ENCODE measurements at regions not wholly inside any gene's neighbourhood (a gene's known extent, or its start where the extent isn't known, plus 50 kb on each side); places are given as distances from the start of the nearest gene placed in this dataset.
A peak's percentile ranks its signal among the peaks of the same experiment; 100 is the strongest.

GRCh38 chr2:79453918-79454317 lies 58.9 kb upstream of the CTNNA2 start:
- H3K4me3 ChIP-seq (ENCODE audit: low read depth, low read length): no peak overlapping the region
- DNase-seq (ENCODE audit: low read depth): peak; percentile 0
- TF ChIP-seq CTCF (conservative IDR thresholded peaks at IDR 0.05; ENCODE audit: low read depth, low read length): no peak

- TF ChIP-seq CTCF (conservative IDR thresholded peaks at IDR 0.05; ENCODE audit: low read depth, low read length): no peak
- no peak overlapping the region for H3K4me3 ChIP-seq (ENCODE audit: low read depth, low read length)
- no peak for DNase-seq (ENCODE audit: low read depth)
Measured at GRCh38 chr2:79452651-79453050, 60.2 kb upstream of the CTNNA2 start.

GRCh38 chr2:79447463-79447862 lies 65.4 kb upstream of the CTNNA2 start:
- no peak for TF ChIP-seq CTCF (conservative IDR thresholded peaks at IDR 0.05; ENCODE audit: low read depth, low read length)
- no peak overlapping the region for H3K4me3 ChIP-seq (ENCODE audit: low read depth, low read length)
- DNase-seq (ENCODE audit: low read depth): no peak

GRCh38 chr2:79446313-79446712 lies 66.5 kb upstream of the CTNNA2 start:
- H3K4me3 ChIP-seq (ENCODE audit: low read depth, low read length): no peak overlapping the region
- no peak for DNase-seq (ENCODE audit: low read depth)
- TF ChIP-seq CTCF (conservative IDR thresholded peaks at IDR 0.05; ENCODE audit: low read depth, low read length): no peak

- H3K4me3 ChIP-seq (ENCODE audit: low read depth, low read length): no peak overlapping the region
- peak; percentile 1 for DNase-seq (ENCODE audit: low read depth)
- no peak for TF ChIP-seq CTCF (conservative IDR thresholded peaks at IDR 0.05; ENCODE audit: low read depth, low read length)
Measured at GRCh38 chr2:79437433-79438267, 75.2 kb upstream of the CTNNA2 start.

GRCh38 chr2:79434362-79434761 lies 78.5 kb upstream of the CTNNA2 start:
- no peak for DNase-seq (ENCODE audit: low read depth)

More at GRCh38 chr2:79434362-79434761, 78.5 kb upstream of the CTNNA2 start:
- TF ChIP-seq CTCF (conservative IDR thresholded peaks at IDR 0.05; ENCODE audit: low read depth, low read length): no peak
- H3K4me3 ChIP-seq (ENCODE audit: low read depth, low read length): no peak overlapping the region
